ENCODE measurements at regions not wholly inside any gene's neighbourhood (a gene's known extent, or its start where the extent isn't known, plus 50 kb on each side); places are given as distances from the start of the nearest gene placed in this dataset.

DNA sequence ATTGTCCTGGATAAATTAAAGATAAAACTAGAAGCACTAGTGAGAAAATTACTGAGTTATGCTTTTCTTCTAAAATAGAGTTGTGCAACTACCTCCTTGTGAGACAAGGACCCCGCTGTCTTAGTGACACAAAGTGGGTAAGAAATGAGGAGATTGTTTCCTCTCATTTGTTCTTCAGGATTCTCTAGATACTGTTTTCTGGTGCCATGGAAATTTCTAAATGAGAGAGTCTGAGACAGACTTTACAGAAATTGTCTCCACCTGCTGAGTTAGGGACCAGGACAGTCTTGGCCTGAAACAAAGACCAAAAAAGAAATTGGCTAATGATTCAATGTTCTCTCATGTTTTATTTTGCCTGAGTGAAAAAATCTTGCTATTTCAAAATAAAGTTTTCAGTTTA lies 427.5 kb downstream of the TUSC7 start:
- TF ChIP-seq, protein P1, sequence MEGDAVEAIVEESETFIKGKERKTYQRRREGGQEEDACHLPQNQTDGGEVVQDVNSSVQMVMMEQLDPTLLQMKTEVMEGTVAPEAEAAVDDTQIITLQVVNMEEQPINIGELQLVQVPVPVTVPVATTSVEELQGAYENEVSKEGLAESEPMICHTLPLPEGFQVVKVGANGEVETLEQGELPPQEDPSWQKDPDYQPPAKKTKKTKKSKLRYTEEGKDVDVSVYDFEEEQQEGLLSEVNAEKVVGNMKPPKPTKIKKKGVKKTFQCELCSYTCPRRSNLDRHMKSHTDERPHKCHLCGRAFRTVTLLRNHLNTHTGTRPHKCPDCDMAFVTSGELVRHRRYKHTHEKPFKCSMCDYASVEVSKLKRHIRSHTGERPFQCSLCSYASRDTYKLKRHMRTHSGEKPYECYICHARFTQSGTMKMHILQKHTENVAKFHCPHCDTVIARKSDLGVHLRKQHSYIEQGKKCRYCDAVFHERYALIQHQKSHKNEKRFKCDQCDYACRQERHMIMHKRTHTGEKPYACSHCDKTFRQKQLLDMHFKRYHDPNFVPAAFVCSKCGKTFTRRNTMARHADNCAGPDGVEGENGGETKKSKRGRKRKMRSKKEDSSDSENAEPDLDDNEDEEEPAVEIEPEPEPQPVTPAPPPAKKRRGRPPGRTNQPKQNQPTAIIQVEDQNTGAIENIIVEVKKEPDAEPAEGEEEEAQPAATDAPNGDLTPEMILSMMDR (IDR thresholded peaks at IDR 0.05; ENCODE audit: low read depth, low read length): no peak
- no peak overlapping the region for H3K4me3 ChIP-seq (ENCODE audit: low read depth, low read length)

DNA sequence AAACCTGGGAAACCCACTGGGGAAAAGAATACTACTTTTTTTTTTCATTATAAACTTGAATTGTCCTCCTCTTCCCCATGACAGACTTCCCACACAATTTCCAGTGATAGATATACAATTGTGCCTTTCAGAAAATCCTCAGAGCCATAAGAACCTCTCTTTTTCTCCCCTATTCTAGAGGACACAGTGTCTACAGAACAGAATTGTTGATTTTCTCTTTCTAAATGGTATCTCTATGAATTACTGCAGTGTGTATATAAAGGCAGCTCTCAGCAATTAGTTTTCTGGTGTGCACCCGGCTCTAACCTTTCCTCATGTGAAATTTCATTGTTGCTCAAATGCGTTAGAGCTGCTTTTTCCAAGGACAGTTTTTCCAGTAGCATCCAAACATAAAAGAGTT lies 430.1 kb downstream of the TUSC7 start:
- TF ChIP-seq, protein P1 (IDR thresholded peaks at IDR 0.05; ENCODE audit: low read depth, low read length): no peak
- H3K4me3 ChIP-seq (ENCODE audit: low read depth, low read length): no peak overlapping the region

- TF ChIP-seq, protein P1 (IDR thresholded peaks at IDR 0.05; ENCODE audit: low read depth, low read length): no peak
- H3K4me3 ChIP-seq (ENCODE audit: low read depth, low read length): no peak overlapping the region
Observed at GRCh38 chr3:117141812-117142211, 432.2 kb downstream of the TUSC7 start.

DNA sequence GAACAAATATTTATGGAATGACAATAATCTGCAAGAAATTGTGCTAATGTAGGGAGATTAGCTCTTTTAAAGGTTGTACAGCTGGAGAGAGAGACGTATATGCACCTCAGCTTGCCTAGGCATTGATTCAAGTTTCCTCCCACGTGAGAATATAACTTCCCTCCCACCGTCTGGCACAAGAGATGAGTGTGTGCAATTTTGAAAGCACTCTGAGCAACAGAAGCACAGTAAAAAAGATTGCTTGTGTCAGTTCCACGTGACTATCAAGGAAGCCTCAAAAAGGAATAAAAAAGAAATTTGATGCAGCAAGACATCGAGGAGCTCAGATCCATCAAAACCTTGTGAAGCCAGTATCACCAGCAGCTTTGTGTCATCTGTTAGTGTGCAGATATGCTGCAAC lies 435.3 kb downstream of the TUSC7 start:
- TF ChIP-seq, protein P1 (IDR thresholded peaks at IDR 0.05; ENCODE audit: low read depth, low read length): no peak
- H3K4me3 ChIP-seq (ENCODE audit: low read depth, low read length): no peak overlapping the region

- TF ChIP-seq, protein P1 (IDR thresholded peaks at IDR 0.05; ENCODE audit: low read depth, low read length): no peak
- no peak overlapping the region for H3K4me3 ChIP-seq (ENCODE audit: low read depth, low read length)
Observed at GRCh38 chr3:117145677-117146076, 436.1 kb downstream of the TUSC7 start.

DNA sequence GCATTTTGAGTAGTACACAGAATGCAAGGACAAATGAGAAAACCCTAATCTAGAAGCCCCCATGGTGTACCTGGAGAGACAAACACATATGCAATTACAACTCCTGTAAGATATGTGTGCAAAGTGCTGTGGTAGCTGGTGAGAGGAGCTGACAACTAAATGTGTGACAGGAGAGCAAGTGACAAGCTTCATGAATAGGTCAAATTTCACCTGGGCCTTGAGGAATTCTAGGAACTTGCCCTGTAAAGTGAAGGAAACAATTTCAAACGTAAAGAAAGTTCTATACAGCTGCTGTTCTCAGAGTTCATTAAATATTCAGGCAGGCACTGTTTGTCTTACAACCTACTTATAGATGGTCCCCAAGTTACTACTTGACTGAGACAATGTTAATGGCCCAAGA lies 437.0 kb downstream of the TUSC7 start:
- no peak overlapping the region for H3K4me3 ChIP-seq (ENCODE audit: low read depth, low read length)
- TF ChIP-seq, protein P1 (IDR thresholded peaks at IDR 0.05; ENCODE audit: low read depth, low read length): no peak

DNA sequence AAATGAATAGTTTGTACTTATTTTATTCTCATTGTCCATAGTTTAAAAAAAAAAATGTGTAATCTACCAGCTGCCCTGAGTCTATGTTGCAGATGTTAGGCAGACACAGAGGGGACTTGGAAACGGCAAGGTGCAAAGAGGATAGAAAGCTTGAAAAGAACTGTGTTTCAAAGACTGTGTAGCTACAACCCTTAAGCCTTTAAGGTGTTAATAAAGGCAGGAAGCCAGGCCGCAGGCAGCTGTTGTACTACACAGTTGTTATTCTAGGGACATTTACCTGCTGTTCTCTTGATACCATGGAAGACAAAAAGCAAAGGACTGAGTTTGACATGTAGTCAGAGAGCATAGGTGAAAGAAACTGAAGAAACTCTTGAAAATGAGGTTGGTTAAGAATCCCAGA lies 440.0 kb downstream of the TUSC7 start:
- no peak overlapping the region for H3K4me3 ChIP-seq (ENCODE audit: low read depth, low read length)
- TF ChIP-seq, protein P1 (IDR thresholded peaks at IDR 0.05; ENCODE audit: low read depth, low read length): no peak

All from WI38 (cell line).